DOHH2 (cell line): ENCODE measurements at regions not wholly inside any gene's neighbourhood (a gene's known extent, or its start where the extent isn't known, plus 50 kb on each side); places are given as distances from the start of the nearest gene placed in this dataset.

Experiments
- CTCF ChIP-seq: fragments of 200-600 bp; sonication (generic); IDR thresholded peaks from one replicate; pipeline ENCODE4 v1.5.1; 2014; ENCODE audit warnings: antibody characterized with exemption, mild to moderate bottlenecking, low read depth, low read length; ENCODE audit not compliant: poor library complexity, severe bottlenecking
- EZH2phosphoT487 ChIP-seq: fragments of 200-600 bp; sonication (generic); IDR thresholded peaks from 2 replicates; pipeline ENCODE4 v1.6.1; 2017; ENCODE audit warnings: borderline replicate concordance, mild to moderate bottlenecking, antibody characterized with exemption, low read length, moderate library complexity, mixed read lengths

- no peak for TF ChIP-seq CTCF
- no peak for TF ChIP-seq EZH2phosphoT487
These were observed 113.2 kb upstream of the SDK2 start for GRCh38 chr17:73757420-73757819.
